Calu3 (cell line): ENCODE measurements at regions not wholly inside any gene's neighbourhood (a gene's known extent, or its start where the extent isn't known, plus 50 kb on each side); places are given as distances from the start of the nearest gene placed in this dataset.

Experiments used
- BruUV-seq: library from RNA; stranded (reverse); fragments of 400-500 nt; replicated peaks from 2 replicates; lab custom pipeline; 2021; lab: Mats Ljungman, UMichigan
- CTCF ChIA-PET: fragments of 300-600 bp; sonication (Branson Sonifier 250); formaldehyde crosslinking; loops from one replicate; lab custom pipeline; 2022; ENCODE audit warnings: antibody characterized with exemption; lab: Charles Lee
- DNase-seq: peaks from one replicate; pipeline ENCODE4 v3.0.0; 2022
- H3K27ac Mint-ChIP-seq: one replicate; pipeline ENCODE4 v1.8.0; 2022; ENCODE audit warnings: mixed read lengths; ENCODE audit not compliant: unreplicated experiment
- H3K27me3 Mint-ChIP-seq: one replicate; pipeline ENCODE4 v1.8.0; 2022; ENCODE audit warnings: mixed read lengths; ENCODE audit not compliant: unreplicated experiment
- H3K36me3 Mint-ChIP-seq: one replicate; pipeline ENCODE4 v1.8.0; 2022; ENCODE audit warnings: mild to moderate bottlenecking, moderate library complexity, mixed read lengths; ENCODE audit not compliant: insufficient read depth, unreplicated experiment
- H3K4me1 Mint-ChIP-seq: one replicate; pipeline ENCODE4 v1.8.0; 2022; ENCODE audit warnings: mild to moderate bottlenecking, low read depth, mixed read lengths; ENCODE audit not compliant: unreplicated experiment
- H3K4me3 Mint-ChIP-seq: one replicate; pipeline ENCODE4 v1.8.0; 2022; ENCODE audit warnings: mild to moderate bottlenecking, low read depth, moderate library complexity, mixed read lengths; ENCODE audit not compliant: unreplicated experiment
- H3K9me3 Mint-ChIP-seq: one replicate; pipeline ENCODE4 v1.8.0; 2022; ENCODE audit warnings: low read depth, mixed read lengths; ENCODE audit not compliant: unreplicated experiment
- intact Hi-C: fragments of 100-400 bp; cut with micrococcal nuclease; formaldehyde crosslinking; loops from one replicate; pipeline ENCODE4 v1.10.0; 2022; ENCODE audit not compliant: unreplicated experiment
- TF ChIP-seq, protein P1 (sequence below): fragments of 200-600 bp; IDR thresholded peaks from one replicate; pipeline ENCODE4 v1.8.0; 2022; ENCODE audit warnings: antibody characterized with exemption; ENCODE audit not compliant: unreplicated experiment

DNA sequence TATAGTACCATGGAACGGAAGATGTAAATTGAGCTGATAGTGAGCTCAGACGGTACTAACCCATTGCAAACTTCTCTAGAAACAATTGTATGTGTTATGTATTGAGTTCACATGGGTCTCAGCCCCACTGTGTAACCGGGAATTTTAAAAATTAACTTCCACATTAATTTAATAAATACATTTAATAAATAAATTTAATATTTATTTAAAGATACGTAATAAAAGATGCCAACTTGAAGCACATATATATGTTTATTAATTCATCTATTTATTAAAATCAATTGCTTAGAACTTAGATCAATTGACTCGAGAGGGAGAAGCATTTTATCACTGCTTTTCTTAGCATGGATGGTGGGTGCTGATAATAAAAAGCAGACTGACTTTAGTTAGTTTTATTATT lies 170.1 kb upstream of the NPVF start:
- no peak overlapping the region for H3K27ac Mint-ChIP-seq
- TF ChIP-seq, protein P1, sequence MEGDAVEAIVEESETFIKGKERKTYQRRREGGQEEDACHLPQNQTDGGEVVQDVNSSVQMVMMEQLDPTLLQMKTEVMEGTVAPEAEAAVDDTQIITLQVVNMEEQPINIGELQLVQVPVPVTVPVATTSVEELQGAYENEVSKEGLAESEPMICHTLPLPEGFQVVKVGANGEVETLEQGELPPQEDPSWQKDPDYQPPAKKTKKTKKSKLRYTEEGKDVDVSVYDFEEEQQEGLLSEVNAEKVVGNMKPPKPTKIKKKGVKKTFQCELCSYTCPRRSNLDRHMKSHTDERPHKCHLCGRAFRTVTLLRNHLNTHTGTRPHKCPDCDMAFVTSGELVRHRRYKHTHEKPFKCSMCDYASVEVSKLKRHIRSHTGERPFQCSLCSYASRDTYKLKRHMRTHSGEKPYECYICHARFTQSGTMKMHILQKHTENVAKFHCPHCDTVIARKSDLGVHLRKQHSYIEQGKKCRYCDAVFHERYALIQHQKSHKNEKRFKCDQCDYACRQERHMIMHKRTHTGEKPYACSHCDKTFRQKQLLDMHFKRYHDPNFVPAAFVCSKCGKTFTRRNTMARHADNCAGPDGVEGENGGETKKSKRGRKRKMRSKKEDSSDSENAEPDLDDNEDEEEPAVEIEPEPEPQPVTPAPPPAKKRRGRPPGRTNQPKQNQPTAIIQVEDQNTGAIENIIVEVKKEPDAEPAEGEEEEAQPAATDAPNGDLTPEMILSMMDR = no peak

DNA sequence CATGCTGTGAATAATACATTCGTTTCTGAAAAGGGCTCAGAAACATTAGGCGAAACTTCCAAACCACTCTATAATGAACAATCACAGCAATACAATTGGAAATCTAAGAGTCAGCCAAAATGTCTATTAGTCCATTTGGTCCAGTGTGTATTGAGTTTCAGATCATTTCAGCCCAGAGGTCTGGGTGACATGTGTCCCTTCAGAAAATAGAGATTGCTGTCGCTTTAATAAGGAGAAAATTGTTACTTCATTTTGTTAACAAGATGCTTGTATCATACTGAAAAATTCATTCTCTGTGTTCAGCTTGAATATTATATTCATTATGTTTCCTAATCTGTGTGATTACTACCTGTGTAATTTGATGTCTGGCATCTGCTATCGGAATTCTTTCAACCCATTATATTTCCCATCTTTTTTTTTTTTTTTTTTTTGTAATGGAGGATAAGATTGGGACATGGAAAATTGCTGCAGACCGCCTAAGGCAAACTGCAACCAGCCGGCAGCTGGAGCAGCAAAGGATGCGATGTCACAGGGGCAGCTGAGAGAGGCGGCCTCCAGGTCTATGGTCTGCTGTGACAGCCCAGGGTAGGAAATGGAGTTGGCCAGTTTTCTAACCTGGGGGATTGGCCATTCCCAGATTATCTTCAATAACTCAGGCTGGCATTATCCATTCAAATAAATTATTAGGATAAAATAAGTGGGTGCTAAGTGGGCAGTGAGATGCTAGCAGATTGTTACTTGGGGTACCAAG lies 170.9 kb upstream of the NPVF start:
- no peak overlapping the region for H3K4me3 Mint-ChIP-seq
- peaks cover 2% of the 10 kb centered on the region for H3K4me1 Mint-ChIP-seq
- CTCF ChIA-PET = no interaction called here
- peaks cover 57% of the 10 kb centered on the region for H3K27me3 Mint-ChIP-seq
- H3K27ac Mint-ChIP-seq = no peak overlapping the region
- TF ChIP-seq, protein P1 = no peak
- no peaks in the 10 kb centered on the region for H3K36me3 Mint-ChIP-seq
- no peak for DNase-seq
- H3K9me3 Mint-ChIP-seq = no peaks in the 10 kb centered on the region
- BruUV-seq = no TSS peak
- intact Hi-C loops = no loop called here

More for the DNA sequence above, 170.1 kb upstream of the NPVF start:
- H3K9me3 Mint-ChIP-seq = no peaks in the 10 kb centered on the region
- CTCF ChIA-PET = no interaction called here
- DNase-seq = no peak
- H3K4me3 Mint-ChIP-seq = no peak overlapping the region
- intact Hi-C loops = no loop called here
- H3K27me3 Mint-ChIP-seq = peaks cover 49% of the 10 kb centered on the region
- H3K4me1 Mint-ChIP-seq = peaks cover 10% of the 10 kb centered on the region
- no peaks in the 10 kb centered on the region for H3K36me3 Mint-ChIP-seq
- BruUV-seq = no TSS peak

DNA sequence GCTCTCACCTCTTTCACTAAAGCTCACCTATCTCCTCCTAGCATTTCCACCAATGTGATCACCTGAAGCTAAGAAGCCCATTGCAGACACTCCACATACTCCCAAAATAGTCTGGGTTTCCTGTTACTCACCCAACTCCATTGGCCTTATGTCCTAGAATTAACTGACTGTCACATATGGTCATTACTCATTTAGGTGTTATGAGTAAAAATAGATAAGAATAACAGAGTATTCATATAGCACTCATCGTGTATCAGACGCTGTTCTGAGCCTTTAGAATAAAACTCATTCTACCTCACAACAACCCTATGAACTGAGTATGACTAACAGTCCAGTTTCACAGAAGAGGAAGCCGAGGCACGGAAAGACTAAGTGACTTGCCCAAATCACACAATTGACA lies 174.2 kb upstream of the NPVF start:
- no peaks in the 10 kb centered on the region for H3K36me3 Mint-ChIP-seq
- intact Hi-C loops = no loop called here
- TF ChIP-seq, protein P1 = no peak
- no peak overlapping the region for H3K4me3 Mint-ChIP-seq
- no peaks in the 10 kb centered on the region for H3K4me1 Mint-ChIP-seq
- no peak overlapping the region for H3K27ac Mint-ChIP-seq
- no peak for DNase-seq
- CTCF ChIA-PET = no interaction called here
- no TSS peak for BruUV-seq
- no peaks in the 10 kb centered on the region for H3K9me3 Mint-ChIP-seq
- H3K27me3 Mint-ChIP-seq = peaks cover 75% of the 10 kb centered on the region

DNA sequence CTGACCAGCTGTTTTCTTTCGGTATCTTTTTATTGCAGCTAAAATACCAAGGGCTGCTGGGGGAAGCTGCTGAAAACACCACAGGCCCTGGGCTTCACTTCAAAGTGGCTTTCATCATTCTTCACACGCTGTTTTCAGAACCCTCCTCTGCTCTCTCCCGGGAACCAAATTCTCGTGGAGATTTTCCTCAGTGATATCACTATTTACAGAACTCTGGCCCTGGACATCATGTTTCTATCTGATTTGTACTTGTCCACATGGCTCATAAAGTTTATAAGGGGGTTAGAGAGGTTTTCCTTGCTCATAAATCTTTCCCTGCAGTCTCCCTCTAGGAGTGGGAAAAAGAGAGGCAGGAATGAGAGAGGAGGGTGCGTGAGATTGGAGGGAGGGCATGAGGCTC lies 177.4 kb upstream of the NPVF start:
- no peaks in the 10 kb centered on the region for H3K9me3 Mint-ChIP-seq
- intact Hi-C loops = no loop called here
- no peak for DNase-seq
- no peaks in the 10 kb centered on the region for H3K36me3 Mint-ChIP-seq
- H3K4me1 Mint-ChIP-seq = no peaks in the 10 kb centered on the region
- no peak overlapping the region for H3K4me3 Mint-ChIP-seq
- CTCF ChIA-PET = no interaction called here
- H3K27ac Mint-ChIP-seq = no peak overlapping the region
- no TSS peak for BruUV-seq
- peaks cover 99% of the 10 kb centered on the region for H3K27me3 Mint-ChIP-seq
- TF ChIP-seq, protein P1 = no peak
